H1 (cell line): ENCODE measurements at regions not wholly inside any gene's neighbourhood (a gene's known extent, or its start where the extent isn't known, plus 50 kb on each side); places are given as distances from the start of the nearest gene placed in this dataset.

ENCODE experiments used
- NANOG ChIP-seq: IDR thresholded peaks from 2 replicates; pipeline ENCODE4 v1.6.1; 2011; ENCODE audit warnings: low read length, low read depth, mild to moderate bottlenecking, inconsistent platforms; ENCODE audit not compliant: insufficient read depth, poor library complexity, severe bottlenecking
- SUZ12 ChIP-seq: fragments of 200-600 bp; sonication (generic); IDR thresholded peaks from 2 replicates; pipeline ENCODE4 v1.6.1; 2012; ENCODE audit warnings: mild to moderate bottlenecking, inconsistent platforms, low read length, moderate library complexity, mixed read lengths
- TF ChIP-seq, protein P1 (sequence below), 3 experiments: IDR thresholded peaks; 1 replicate in 2 of 3; 2 replicates in 1 of 3; pipeline versions ENCODE4 v1.5.1 to v1.6.1; 2011; ENCODE audit warnings: low read length in 3 of 3, mild to moderate bottlenecking in 3 of 3, inconsistent platforms in 2 of 3, low read depth in 1 of 3, moderate library complexity in 1 of 3; ENCODE audit not compliant: insufficient read depth in 1 of 3; ENCODE audit errors: control extremely low read depth in 1 of 3

DNA sequence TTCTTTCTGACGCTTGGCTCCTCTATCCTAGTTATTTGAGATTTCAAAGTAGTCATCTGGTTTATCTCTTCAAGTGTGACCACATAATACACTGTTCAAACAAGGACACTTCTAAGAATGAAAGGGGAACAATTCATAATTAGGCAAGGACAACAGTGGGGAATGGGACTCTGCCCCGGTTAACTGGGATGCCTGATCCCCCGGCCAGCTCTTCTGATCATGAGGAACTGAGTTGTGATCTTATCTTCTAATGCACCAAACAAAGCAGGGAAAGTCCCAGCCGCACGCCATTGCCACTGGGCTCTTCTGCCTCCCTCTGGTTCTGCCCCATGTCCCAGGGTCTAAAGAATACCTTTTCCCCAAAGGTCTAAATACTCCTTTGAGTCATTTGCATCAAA is 158.2 kb upstream of the IRF2BP2 start (continued):
- TF ChIP-seq, protein P1, sequence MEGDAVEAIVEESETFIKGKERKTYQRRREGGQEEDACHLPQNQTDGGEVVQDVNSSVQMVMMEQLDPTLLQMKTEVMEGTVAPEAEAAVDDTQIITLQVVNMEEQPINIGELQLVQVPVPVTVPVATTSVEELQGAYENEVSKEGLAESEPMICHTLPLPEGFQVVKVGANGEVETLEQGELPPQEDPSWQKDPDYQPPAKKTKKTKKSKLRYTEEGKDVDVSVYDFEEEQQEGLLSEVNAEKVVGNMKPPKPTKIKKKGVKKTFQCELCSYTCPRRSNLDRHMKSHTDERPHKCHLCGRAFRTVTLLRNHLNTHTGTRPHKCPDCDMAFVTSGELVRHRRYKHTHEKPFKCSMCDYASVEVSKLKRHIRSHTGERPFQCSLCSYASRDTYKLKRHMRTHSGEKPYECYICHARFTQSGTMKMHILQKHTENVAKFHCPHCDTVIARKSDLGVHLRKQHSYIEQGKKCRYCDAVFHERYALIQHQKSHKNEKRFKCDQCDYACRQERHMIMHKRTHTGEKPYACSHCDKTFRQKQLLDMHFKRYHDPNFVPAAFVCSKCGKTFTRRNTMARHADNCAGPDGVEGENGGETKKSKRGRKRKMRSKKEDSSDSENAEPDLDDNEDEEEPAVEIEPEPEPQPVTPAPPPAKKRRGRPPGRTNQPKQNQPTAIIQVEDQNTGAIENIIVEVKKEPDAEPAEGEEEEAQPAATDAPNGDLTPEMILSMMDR (IDR thresholded peaks at IDR 0.05; ENCODE audit: control extremely low read depth in 1 of 3, insufficient read depth in 1 of 3, low read depth in 1 of 3, low read length in 3 of 3) = no peak
- TF ChIP-seq SUZ12 = no peak
- TF ChIP-seq NANOG = no peak
